ENCODE measurements at regions not wholly inside any gene's neighbourhood (a gene's known extent, or its start where the extent isn't known, plus 50 kb on each side); places are given as distances from the start of the nearest gene placed in this dataset.

DNA sequence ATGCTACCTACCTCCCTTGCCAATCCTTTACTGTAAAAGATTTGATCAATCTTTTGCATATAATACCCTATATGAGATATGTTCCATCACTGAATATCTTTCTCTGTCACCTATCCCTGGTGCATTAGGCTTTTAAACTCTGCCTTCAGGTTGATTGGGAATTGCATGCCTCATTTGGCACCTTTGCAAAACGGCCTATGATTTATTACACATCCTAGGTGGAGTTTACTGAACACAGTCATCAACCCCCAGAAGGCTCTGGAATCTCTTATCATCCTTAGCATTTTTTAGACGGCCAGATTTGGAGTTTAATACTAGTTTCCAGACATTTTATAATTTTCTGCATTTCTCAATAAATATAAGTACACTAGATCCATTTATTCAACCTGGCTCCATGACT lies 448.4 kb upstream of the SLC10A2 start:
- no peak overlapping the region for H3K4me3 ChIP-seq (ENCODE audit: control insufficient read depth, low read depth, low read length)
- TF ChIP-seq, protein P1, sequence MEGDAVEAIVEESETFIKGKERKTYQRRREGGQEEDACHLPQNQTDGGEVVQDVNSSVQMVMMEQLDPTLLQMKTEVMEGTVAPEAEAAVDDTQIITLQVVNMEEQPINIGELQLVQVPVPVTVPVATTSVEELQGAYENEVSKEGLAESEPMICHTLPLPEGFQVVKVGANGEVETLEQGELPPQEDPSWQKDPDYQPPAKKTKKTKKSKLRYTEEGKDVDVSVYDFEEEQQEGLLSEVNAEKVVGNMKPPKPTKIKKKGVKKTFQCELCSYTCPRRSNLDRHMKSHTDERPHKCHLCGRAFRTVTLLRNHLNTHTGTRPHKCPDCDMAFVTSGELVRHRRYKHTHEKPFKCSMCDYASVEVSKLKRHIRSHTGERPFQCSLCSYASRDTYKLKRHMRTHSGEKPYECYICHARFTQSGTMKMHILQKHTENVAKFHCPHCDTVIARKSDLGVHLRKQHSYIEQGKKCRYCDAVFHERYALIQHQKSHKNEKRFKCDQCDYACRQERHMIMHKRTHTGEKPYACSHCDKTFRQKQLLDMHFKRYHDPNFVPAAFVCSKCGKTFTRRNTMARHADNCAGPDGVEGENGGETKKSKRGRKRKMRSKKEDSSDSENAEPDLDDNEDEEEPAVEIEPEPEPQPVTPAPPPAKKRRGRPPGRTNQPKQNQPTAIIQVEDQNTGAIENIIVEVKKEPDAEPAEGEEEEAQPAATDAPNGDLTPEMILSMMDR (conservative IDR thresholded peaks at IDR 0.05; ENCODE audit: control insufficient read depth, insufficient read depth, low read depth, low read length), result no peak
- DNase-seq (ENCODE audit: low read depth), result no peak

GRCh38 chr13:103514188-103514587 lies 448.0 kb upstream of the SLC10A2 start:
- DNase-seq (ENCODE audit: low read depth), result no peak
- TF ChIP-seq, protein P1 (conservative IDR thresholded peaks at IDR 0.05; ENCODE audit: control insufficient read depth, insufficient read depth, low read depth, low read length), result no peak
- H3K4me3 ChIP-seq (ENCODE audit: control insufficient read depth, low read depth, low read length), result no peak overlapping the region

GRCh38 chr13:103510007-103510535 lies 443.9 kb upstream of the SLC10A2 start:
- no peak overlapping the region for H3K4me3 ChIP-seq (ENCODE audit: control insufficient read depth, low read depth, low read length)
- DNase-seq (ENCODE audit: low read depth), result no peak
- TF ChIP-seq, protein P1 (conservative IDR thresholded peaks at IDR 0.05; ENCODE audit: control insufficient read depth, insufficient read depth, low read depth, low read length), result no peak

- no peak overlapping the region for H3K4me3 ChIP-seq (ENCODE audit: control insufficient read depth, low read depth, low read length)
- TF ChIP-seq, protein P1 (conservative IDR thresholded peaks at IDR 0.05; ENCODE audit: control insufficient read depth, insufficient read depth, low read depth, low read length), result no peak
- no peak for DNase-seq (ENCODE audit: low read depth)
Measured at GRCh38 chr13:103497404-103497803, 431.2 kb upstream of the SLC10A2 start.

- H3K4me3 ChIP-seq (ENCODE audit: control insufficient read depth, low read depth, low read length), result no peak overlapping the region
- TF ChIP-seq, protein P1 (conservative IDR thresholded peaks at IDR 0.05; ENCODE audit: control insufficient read depth, insufficient read depth, low read depth, low read length), result no peak
- DNase-seq (ENCODE audit: low read depth), result no peak
Measured at GRCh38 chr13:103487841-103488240, 421.6 kb upstream of the SLC10A2 start.

- no peak overlapping the region for H3K4me3 ChIP-seq (ENCODE audit: control insufficient read depth, low read depth, low read length)
- TF ChIP-seq, protein P1 (conservative IDR thresholded peaks at IDR 0.05; ENCODE audit: control insufficient read depth, insufficient read depth, low read depth, low read length), result no peak
- DNase-seq (ENCODE audit: low read depth), result no peak
Measured at GRCh38 chr13:103473081-103473480, 406.9 kb upstream of the SLC10A2 start.

DNA sequence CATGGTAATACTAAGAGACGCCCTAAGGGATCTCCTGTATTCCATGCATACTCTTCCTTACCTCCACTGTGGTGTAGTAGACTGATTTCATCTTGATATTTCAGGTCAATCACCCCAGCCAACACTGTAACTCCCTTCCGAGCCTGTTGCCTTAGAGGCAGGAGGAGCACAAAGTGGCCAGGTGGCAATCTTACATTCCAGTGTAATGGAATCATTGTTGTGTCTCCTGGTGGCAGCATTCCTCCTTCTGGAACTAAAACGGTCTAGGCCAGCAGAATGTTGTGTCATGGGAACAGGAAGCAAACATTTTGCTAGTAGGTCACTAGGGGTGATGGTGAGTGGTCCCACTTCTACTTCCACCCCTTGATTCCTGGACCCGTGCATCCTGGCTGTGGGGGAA lies 405.7 kb upstream of the SLC10A2 start:
- TF ChIP-seq, protein P1 (conservative IDR thresholded peaks at IDR 0.05; ENCODE audit: control insufficient read depth, insufficient read depth, low read depth, low read length), result no peak
- DNase-seq (ENCODE audit: low read depth), result no peak
- H3K4me3 ChIP-seq (ENCODE audit: control insufficient read depth, low read depth, low read length), result no peak overlapping the region
